HG03575 (cell line): ENCODE measurements at regions not wholly inside any gene's neighbourhood (a gene's known extent, or its start where the extent isn't known, plus 50 kb on each side); places are given as distances from the start of the nearest gene placed in this dataset.

ENCODE experiments used
- ATAC-seq: cut with Tn5 transposase; IDR thresholded peaks from one replicate; pipeline ENCODE4 v1.9.1; 2021; ENCODE audit not compliant: unreplicated experiment, insufficient number of reproducible peaks, low FRiP score; ENCODE audit errors: extremely low read depth

DNA sequence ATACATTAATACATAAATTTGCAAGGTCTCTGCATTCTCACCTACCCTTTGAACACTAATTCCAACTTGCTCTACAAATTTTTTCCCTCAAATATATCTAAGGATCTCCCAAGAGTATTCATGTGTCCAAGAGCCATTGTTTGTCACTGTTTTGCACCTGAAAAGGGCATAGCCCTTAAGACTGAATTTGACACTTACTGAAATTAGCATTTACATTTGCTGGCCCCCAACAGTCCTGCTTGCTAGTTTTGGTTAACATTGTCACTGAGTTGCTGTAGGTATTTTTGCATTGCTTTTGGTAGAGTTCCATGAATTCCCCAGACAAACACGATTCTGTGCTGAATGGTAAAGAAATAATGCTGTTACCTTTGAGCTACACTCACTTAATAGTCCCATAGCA is 57.3 kb downstream of the KCNA4 start:
- ATAC-seq: no peak

DNA sequence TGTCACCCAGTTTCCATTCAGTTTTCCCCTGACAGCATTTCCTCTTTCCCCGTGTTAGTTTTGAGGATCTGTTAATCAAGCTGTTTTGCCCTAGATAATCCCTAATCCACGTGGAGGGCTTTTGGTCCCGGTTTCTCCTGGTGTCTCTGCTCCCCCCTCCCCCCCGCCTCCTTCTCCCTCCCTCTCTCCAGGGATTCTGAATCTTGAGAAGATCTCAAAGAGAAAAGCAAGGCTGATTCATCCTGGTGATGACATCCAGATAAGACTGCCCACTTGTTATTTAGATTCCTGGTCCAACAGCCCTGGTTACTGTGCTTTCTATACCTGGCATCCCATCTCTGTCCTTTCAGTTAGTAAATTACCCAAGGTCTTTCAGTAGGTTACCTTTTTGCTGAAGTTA is 59.4 kb downstream of the KCNA4 start:
- no peak for ATAC-seq

DNA sequence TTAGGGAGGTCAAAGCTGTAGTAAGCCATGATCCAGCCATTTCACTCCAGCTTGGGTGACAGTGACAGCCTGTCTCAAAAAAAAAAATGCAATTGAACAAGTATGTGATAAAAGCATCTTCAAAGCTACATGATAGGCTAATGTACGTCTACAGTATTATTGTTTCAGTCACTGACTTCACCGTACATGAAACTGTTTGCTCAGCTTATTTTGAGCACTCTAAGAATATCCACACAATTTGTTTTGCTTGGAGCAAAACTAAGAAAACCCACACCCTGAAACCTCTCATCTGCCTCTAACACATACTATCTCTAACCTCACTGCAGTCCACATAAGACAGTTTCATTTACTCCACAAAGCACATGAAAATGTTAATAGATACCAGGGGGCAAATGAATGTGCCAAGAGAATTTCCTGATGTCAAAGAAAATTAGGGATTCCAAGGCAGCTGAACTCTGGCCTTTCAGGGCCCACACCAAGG is 60.7 kb downstream of the KCNA4 start:
- ATAC-seq: no peak

DNA sequence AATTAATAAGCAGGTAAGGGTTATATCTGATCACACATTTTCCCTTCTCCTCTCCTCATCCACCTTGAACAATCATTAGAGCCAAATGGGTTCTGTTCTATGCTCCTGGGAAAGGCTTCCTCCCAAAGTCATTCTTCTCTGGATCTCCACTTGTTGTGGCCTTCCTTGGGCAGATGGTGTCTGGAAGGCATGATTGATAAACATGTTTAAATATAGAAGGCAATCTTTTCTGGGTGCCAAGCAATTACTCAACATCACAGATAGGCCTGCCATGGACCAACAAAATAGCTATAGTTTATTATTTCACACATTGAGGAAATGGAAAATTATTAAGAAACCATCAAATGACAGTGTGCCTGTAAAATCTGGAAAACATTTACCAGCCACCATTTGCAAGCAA is 73.5 kb downstream of the KCNA4 start:
- no peak for ATAC-seq

DNA sequence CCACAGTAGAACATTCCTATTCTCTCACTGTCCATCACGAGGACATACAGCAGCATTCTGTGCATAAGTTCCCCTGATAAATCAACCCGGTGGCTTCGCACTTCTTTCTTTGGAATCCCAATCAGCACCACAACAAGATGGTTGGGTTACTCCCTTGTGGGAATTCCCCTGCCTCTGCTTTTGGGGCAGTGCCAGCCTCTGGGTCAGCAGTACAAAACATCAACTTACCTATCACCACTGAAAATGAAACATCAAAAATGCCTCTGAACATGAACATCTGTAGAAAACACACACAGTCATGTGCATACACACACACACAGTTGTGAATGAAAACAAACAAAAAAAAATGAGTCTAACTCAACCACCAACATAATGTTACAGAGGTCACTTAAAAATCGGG is 79.3 kb downstream of the KCNA4 start:
- ATAC-seq: no peak

DNA sequence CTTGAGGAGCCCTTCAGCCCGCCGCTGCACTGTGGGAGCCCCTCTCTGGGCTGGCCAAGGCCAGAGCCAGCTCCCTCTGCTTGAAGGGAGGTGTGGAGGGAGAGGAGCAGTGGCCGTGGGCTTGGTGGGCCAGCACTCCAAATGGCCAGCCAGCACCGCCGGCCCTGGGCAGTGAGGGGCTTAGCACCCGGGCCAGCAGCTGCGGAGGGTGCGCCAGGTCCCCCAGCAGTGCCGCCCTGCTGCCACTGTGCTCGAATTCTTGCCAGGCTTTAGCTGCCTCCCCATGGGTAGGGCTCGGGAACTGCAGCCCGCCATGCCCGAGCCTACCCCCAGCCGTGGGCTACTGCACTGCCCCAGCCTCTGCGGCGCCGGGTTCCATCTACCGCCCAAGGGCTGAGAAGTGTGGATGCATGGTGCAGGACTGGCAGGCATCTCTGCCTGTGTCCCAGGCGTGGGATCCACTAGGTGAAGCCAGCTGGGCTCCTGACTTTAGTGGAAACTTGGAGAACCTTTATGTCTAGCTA is 82.7 kb downstream of the KCNA4 start:
- no peak for ATAC-seq

DNA sequence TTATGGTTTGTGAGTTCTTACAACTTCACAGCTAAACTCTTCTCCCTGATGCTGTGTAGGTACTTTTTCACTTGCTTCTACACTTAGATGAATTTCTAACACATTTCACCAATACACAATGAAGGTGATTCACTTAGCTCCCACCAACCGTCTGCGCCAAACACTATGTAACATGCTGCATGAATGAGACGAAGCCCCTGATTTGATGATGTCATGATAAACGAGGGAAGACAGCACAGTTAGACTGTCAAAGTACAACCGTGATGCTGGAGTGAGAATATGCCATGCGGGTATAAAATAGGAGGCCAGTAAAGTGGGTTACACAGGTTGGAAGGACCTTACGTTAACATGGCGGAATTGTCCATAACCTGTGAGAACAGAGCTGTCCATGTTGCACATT is 100.8 kb downstream of the KCNA4 start:
- ATAC-seq: no peak

DNA sequence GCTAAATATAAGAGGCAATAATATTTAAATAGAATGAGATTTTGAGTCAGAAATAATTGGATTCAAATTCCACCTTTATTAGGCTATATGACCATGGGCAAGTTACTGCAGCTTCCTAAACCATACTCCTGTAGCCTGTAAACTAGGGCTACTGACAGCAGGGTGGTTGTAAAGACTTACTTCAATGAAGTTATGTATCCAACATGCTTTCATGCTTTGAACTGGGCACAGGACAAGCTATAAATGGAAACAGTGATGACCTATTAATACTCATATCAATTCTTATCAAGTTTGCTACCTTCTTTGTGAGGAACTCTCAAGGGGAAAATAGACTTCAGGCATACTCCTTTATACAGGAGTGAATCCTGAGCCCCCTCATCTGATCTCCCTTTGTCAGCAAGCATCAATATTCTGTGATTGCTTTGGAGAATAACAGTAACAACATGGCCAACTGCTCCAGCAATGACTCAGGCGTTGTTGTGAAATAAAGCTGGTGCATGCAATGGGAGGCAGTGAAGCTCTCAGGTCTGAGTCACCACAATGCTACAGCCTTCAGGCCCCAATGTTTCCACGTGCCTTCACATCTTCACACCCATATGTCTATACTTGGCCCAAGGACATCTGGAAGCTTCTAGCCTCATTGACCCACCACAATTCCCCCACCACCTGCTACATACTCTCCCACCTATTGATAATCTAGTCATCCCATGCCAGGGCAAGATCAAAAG is 102.5 kb downstream of the KCNA4 start:
- no peak for ATAC-seq

DNA sequence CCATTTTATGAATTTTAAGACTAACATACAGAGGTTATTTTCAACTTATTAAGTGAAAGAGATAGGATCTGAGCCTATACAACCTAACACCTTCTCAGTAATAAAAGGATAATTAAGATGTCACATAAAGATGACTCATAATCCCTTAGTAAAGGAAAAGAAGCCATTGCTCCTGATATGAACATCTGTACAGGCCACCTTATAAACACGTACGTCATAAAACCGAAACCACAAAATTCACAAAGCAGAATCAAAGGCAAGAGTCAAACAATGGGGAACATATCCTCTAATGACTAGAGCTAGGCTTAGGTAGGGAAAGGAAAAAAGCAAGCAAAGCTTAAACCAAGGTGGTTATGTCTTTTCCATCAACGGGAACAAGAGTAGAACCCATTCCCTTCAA is 103.5 kb downstream of the KCNA4 start:
- ATAC-seq: no peak

DNA sequence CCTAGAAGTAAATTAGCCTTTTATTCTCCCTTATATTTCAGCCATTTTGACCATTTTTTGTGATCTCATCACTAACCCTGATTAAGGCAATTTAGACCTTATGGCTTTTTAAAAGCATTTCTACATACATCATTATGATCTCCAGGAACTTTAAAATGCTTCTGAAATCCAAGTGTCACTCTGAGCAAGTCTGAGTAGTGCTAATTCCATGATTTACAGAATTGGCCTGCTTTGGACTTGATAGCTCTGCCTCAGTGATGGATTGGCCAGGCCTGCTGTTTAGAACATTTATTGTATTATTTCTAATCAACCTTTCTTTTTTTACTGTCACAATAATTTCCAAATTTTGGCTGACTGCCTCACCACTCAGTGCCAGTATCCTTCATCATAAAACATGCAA is 116.4 kb downstream of the KCNA4 start:
- ATAC-seq: no peak

DNA sequence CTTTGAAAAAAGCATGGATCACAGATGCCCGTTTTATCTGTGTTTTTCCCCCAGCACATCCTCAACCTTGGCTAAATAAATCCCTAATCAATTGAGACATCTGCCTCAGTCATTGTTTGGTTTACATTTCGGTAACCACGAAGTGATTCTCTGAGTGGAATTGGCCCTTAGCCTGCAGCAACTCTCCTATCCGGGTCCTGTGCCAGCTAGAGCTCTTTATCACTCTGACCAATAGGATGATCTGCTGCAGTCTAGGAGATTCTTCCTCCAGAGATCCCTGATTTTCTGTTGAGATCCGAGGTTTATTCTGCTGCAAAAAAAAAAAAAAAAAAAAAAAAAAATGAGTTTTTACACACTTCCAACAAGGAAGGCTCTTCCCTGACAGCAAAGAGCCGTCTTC is 137.3 kb downstream of the KCNA4 start:
- no peak for ATAC-seq

DNA sequence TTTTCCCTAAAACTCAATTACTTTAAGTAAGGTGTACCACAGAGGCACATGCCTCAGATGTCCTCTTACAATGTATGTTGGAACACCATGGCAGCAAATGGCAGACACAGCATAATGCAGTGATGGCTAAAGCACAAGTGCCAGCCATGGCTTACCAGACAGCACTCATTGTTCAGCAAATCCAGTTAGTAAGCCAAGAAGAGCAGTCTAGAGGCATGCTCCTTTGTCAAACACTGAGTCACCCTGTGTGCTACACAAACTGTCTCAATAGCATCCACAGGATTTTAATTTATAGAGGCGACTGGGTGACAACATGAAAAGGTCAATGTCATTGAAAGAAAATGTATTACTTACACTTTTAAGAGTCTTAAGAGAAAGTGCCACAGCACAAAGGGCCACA is 140.6 kb downstream of the KCNA4 start:
- ATAC-seq: no peak

DNA sequence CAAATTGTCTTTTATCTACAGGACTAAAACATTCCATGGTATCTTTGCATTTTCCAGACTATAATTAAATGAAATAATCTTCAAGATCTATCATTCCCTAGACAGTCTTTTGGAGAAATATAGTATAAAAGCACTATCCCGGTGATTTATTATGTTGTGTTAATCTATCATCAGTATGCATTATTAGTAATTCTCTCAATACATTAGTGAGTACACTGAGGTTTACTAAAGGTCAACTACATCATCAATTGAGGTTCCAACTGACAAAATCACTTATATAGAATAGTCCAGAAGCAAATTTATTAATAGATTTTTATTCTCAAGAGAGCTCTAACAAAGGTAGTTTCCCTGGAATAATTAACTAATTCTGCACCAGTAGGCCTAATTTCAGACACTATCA is 169.6 kb downstream of the KCNA4 start:
- no peak for ATAC-seq

DNA sequence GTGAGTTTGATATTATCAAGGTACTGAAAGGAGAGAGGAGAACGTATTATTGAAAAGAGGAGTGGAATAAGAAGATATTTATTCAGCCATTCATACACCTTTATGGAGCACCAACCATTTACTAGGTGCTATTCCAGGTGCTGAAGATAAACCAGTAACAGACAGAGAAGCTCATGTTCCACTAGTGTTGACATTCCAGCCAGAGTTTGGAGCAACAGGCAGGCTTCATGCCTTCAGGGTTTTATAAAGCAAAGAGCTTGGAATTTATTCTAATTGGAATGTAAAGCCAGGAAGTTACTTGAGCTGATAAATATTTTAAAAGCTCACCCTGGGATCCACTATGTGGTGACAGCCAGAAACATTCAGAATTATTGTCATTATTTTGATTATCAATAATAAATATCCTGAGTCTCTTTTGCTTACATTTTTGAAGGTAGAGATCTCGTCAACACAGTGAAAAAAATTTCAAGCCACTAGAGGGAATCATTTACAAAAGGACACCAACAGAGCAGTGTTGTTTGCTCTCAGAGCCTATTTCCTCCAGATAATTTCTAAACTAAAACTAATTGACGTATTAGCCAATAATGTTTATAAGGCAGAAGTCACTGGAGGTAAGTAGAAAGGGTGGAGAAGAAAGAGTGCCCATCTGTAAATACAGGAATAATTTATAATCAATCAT is 172.0 kb downstream of the KCNA4 start:
- no peak for ATAC-seq

DNA sequence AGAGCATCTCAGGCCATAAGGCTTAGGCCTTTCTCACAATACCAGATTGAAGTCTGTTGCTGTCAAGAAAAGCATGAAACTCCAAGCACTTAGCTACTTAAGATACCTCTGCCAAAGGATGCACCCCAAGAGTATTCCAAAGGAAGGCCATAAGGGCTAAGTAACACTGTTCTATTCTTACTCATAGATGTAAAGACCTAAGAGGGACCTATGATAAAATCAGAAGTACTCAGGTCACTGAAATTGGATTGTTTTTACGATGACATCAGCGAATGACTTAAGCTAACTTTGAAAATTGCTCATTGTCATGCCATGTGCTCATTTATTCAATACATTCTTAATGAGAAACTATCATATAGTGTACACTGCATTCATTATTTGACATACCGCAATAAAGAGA is 172.8 kb downstream of the KCNA4 start:
- ATAC-seq: no peak

DNA sequence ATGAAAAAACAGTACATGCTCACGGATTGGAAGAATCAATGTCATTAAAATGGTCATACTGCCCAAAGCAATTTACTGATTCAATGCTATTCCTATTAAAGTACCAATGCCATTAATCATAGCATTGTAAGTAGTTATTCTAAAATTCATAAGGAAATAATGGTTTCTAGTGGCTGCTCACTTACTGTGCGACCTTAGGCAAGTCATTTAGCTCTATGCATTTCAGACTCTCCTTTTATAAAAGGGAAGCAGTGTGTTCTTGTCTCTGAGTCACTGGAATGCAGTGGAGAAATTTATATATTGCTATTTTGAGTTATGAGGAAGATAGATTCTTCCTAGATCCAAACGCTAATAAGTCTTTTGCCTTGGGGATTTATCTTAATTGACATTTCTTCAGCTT is 174.8 kb downstream of the KCNA4 start:
- no peak for ATAC-seq

DNA sequence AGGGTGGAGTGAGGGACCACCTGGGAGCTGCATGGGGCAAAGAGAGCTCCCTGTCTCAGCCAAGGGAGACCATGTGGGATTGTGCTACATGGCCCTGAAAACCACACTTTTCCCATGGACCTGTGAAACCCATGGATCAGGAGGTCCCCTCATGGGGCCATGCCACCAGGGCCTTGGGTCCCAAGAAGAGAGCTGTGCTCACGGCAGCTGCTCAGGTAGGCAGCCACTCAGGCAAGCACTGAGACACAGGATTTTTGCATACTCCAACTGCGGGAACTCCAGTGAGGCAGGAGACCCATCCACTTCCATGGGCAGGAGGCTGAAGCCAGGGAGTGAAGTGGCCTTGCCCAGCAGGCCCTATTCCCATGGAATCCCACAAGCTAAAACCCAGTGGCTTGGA is 190.0 kb downstream of the KCNA4 start:
- ATAC-seq: no peak

DNA sequence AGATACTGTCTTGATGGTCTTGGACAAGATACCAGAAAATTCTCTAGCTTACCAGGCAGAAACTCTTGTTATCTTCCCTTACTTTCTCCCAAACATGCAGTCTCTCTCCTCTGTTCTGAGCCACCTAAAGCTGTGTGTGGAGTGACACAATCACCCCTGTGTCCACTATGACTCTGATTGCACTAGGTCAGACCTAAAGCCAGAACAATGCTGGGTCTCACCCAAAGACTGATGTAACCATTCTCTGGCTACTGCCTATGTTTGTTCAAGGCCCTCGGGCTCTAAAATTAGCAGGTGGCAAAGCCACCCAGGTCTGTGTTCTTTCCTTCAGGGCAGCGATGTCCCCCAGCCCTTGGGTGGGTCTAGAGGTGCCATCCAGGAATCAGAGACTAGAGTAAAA is 200.5 kb downstream of the KCNA4 start:
- no peak for ATAC-seq

DNA sequence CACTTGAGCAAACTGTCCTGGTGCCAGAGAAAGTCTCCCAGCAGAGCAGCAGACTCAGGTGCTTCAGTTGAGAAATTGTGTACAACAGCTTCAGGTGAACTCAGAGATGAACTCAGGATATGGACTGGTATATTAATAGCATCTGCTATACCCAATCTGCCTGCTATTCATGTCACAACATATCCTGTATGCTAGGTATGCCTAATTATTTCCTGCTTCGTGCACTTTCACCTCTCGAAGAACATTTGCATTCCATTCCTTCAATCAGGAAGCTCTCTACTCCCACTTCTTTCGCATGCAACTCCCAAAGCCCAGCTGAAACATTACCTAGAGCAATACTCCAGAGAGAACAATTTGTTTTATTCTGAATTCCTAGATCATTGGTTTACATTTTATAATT is 207.7 kb downstream of the KCNA4 start:
- ATAC-seq: no peak

DNA sequence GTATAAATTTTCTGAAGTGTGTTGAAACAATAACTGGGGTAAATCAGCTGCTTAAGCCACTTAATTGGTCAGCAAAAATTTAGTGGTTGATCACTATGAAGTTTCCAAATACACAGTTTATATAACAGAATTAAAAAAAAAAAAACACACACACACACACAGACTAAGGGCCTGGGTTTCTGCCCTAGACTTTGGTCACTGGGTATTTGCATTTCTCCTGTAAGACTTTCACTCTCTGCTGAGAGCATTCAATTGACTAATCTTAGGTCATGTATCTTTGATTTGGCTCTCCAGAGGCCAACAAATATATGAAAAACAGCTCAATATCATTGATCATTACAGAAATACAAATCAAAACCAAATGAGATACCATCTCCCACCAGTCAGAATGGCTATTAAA is 214.3 kb downstream of the KCNA4 start:
- no peak for ATAC-seq

DNA sequence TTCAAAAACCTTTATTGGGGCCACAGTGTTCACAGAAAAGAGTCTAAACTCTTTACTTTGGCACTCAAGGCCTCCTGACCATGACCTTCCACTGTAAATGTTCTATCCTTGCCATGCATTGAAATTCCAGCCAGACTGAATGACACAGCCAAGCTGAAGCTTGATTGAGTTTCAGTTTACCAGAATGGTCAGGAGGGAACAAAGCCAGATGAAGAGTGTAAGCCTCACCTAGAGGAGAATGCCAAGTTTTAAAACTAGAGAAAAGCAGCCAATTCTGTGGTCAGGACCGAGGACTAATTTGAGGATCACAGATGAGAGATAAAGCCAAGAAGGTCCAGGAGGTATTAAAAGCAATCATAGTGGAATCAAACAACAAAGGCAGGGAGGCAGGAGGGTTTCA is 215.3 kb downstream of the KCNA4 start:
- ATAC-seq: no peak
